ENCODE measurements at regions not wholly inside any gene's neighbourhood (a gene's known extent, or its start where the extent isn't known, plus 50 kb on each side); places are given as distances from the start of the nearest gene placed in this dataset.

GRCh38 chr17:33403194-33403593 is 110.1 kb upstream of the ASIC2 start:
- no peak for DNase-seq (ENCODE audit: extremely low read depth, low read depth)

GRCh38 chr17:33404070-33404819 is 111.2 kb upstream of the ASIC2 start:
- no peak for DNase-seq (ENCODE audit: extremely low read depth, low read depth)

GRCh38 chr17:33416131-33416530 is 123.0 kb upstream of the ASIC2 start:
- DNase-seq (ENCODE audit: extremely low read depth, low read depth) = no peak

DNA sequence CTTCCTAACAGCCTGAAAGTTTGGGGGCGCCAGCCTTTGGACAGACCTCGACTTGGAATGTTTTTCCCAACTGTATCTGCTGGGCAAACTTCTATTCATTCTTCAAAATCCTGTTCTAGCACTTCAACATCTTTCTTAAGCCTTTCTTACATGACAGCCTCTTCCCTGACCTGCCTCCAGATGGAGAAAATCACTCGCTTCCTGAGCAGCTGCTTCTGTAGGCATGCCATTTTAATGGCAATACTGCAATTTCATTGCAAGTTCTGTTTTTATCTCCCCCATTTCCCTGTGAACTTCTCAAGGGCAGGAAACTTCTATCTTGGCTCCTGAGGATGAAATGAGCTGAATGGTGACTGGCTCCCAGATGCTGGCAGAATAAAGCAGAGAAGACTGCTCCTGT is 128.8 kb upstream of the ASIC2 start:
- no peak for DNase-seq (ENCODE audit: extremely low read depth, low read depth)

DNA sequence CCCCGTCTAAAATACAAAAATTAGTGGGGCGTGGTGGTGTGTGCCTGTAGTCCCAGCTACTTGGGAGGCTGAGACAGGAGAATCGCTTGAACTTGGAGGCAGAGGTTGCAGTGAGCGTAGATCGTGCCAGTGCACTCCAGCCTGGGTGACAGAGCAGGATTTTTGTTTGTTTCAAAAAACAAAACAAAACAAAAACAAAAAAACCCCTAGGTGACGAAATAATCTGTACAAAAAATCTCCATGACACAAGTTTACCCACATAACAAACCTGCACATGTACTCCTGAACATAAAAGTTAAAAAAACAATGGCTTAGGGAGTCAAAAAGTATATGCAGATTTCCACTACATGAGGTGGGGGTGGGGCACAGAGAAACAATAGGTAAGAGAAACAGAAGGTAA is 140.5 kb upstream of the ASIC2 start:
- DNase-seq (ENCODE audit: extremely low read depth, low read depth) = no peak

GRCh38 chr17:33434841-33435240 is 141.7 kb upstream of the ASIC2 start:
- DNase-seq (ENCODE audit: extremely low read depth, low read depth) = no peak

GRCh38 chr17:33435721-33436301 is 142.7 kb upstream of the ASIC2 start:
- DNase-seq (ENCODE audit: extremely low read depth, low read depth) = no peak

- DNase-seq (ENCODE audit: extremely low read depth, low read depth) = no peak
Measured at GRCh38 chr17:33436321-33436720, 143.2 kb upstream of the ASIC2 start.

- no peak for DNase-seq (ENCODE audit: extremely low read depth, low read depth)
Measured at GRCh38 chr17:33438139-33438538, 145.0 kb upstream of the ASIC2 start.

- DNase-seq (ENCODE audit: extremely low read depth, low read depth) = no peak
Measured at GRCh38 chr17:33438578-33438977, 145.5 kb upstream of the ASIC2 start.

DNA sequence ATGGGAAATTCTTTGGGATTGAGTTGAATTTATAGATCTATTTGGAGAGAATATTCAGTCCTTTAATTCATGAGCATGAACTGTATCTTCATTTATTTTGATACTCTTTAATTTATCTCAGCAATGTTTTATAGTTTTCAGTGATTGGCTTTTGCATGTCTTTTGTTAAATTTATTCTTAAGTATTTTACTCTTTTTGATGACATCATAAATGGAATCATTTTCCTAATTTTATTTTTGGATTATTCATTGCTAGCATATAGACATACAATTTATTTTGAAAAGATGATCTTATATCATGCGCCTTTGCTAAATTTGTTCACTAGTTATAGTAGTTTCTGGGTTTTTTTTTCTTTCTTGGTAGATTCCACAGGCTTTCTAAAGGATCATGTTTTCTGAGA is 149.2 kb upstream of the ASIC2 start:
- no peak for DNase-seq (ENCODE audit: extremely low read depth, low read depth)

GRCh38 chr17:33444731-33445130 is 151.6 kb upstream of the ASIC2 start:
- DNase-seq (ENCODE audit: extremely low read depth, low read depth) = no peak

DNA sequence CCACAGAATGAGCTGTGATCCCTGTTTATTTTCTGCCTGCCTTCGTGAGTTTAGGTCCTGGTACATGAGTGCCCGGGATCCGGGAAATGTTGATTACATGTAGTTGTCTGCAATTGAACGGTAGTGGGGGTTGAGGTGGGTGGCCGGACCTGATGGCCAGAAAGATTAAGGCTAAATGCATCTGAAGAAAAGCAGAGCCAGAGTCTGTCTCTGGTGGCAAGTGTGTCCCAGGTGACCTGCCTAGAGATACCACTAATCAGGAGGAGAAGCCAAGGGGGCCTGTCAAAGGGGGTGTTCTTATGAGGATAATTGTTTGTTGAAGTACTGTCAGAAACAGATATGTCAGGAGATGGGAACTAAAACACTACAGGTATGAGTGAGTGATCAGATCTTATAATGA is 154.0 kb upstream of the ASIC2 start:
- no peak for DNase-seq (ENCODE audit: extremely low read depth, low read depth)

DNA sequence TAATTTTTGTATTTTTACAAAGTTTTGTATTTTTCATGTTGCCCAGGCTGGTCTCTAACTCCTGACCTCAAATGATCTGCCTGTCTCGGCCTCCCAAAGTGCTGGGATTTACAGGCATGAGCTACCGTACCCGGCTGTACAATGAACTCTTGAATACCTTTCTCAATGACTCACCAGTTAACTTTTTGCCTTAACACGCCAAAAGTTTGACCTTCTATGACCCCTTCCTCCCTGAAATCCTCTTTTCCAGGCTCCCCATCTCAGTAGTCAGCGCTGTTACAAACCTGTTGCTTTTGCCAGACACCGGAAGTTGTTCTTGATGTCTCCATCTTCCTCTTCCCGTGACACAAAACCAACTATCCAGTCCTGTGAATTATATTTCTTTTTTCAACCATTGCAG is 158.1 kb upstream of the ASIC2 start:
- DNase-seq (ENCODE audit: extremely low read depth, low read depth) = no peak

- no peak for DNase-seq (ENCODE audit: extremely low read depth, low read depth)
Measured at GRCh38 chr17:33457477-33457876, 164.4 kb upstream of the ASIC2 start.

DNA sequence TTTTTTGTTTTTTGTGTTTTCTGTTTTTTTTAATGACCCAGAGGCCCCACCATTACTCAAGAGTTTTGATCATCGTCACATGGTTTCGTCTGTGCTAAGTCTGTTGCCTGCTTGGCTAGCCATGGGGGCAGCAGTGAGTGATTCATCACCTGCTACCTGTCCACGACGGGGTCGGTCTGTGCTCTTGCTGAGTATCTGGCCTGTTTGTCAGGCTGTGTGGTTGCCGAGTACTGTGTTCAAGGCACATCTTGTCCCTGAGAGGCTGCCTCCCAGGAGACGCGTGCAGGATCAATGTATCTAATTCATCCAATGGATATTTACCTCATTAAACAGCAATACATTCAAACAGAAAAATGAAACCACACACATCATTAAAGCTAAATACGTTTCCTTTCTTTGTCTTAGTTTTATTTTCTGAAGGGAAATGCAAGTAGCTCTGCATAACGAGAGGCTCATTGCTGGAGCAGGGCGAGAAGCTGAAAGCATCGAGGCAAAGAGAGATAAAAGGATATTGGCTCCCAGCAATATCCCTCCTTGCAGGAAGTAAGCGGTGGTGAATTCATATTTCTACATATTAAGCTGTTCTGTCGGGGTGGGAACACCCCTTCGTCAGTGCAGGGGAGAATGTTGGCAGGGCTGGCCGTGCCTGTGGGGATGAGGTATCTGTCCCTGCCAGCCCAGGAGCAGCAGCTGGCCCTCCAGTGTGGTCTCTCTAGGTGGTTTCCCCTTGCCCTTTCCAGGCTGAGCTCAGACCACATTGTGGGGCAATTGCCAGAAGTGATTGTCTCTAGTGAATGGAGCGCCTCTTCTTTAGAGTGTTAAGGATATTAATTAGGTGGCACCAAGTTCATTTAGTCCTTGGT is 166.2 kb upstream of the ASIC2 start:
- no peak for DNase-seq (ENCODE audit: extremely low read depth, low read depth)

- no peak for DNase-seq (ENCODE audit: extremely low read depth, low read depth)
Measured at GRCh38 chr17:33460781-33461450, 167.8 kb upstream of the ASIC2 start.

DNA sequence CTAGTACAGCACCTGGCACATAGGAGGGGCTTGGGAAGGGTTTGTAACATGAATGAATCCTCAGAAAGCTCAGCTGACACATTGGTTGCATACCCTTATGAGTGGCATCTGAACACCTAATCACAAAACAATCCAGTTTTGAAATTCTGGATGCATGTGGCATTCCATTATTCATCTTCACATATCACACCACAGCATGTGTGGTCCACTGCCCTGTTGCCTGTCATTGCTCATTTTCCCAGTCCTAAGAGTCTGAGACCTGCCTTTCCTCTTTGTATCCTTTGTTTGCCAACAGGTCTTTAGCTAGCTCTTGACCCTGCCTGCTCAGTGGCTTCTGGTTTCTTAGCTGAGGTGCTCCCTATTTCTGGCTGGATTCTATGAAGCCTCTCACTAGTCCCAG is 170.8 kb upstream of the ASIC2 start:
- no peak for DNase-seq (ENCODE audit: extremely low read depth, low read depth)

GRCh38 chr17:33464669-33465280 is 171.7 kb upstream of the ASIC2 start:
- DNase-seq (ENCODE audit: extremely low read depth, low read depth) = no peak

DNA sequence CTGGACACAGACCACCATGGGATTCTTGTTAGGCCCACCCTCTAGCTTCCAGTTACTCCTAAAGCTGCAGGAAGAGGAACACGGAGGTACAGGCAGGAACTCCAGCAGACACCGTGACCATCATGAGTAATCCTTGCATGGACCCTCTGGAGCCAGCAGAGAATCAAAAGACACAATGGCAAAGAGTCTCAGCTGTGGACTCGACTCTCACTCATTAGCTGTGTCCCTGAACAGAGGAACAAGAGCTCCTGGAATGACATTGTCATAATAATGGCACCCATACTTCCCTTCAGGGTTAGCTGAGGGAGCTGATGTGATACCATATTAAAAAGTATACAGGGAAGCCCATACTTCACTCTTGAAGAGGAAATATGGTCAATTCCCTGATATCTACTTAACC is 176.3 kb upstream of the ASIC2 start:
- no peak for DNase-seq (ENCODE audit: extremely low read depth, low read depth)

DNA sequence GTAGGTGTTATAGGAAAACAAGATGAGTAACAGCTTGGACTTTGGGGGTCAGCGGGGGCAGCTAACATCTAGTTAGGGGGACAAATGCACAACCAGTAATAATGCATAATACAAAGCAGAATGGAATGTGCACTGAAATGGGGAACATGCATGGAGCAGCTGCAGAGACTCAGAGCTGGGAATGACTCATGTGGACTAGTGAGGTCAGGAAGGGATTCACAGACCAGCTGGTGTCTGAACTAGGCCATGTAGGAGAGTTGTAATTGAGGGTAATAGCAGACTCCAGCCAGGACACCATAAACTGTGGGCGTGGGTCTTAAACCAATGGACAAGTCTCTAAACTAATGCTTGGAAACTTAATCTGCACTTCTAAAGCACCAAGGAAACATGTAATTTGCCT is 176.8 kb upstream of the ASIC2 start:
- no peak for DNase-seq (ENCODE audit: extremely low read depth, low read depth)

Data from NCI-H460 (cell line).